RWPE2 (cell line): ENCODE measurements at regions not wholly inside any gene's neighbourhood (a gene's known extent, or its start where the extent isn't known, plus 50 kb on each side); places are given as distances from the start of the nearest gene placed in this dataset.
A peak's percentile ranks its signal among the peaks of the same experiment; 100 is the strongest.

ENCODE experiments used
- ATAC-seq: fragments of 200-7000 bp; cut with Tn5 transposase; 3 replicates; pipeline ENCODE4 v1.9.1; 2021; ENCODE audit warnings: low read depth
- DNase-seq: peaks from one replicate; pipeline ENCODE4 v3.0.0-alpha.2; 2020; ENCODE audit warnings: low spot score
- H3K27ac ChIP-seq: fragments of 450-650 bp; 2 replicates; pipeline ENCODE4 v1.5.1; 2017; ENCODE audit warnings: mild to moderate bottlenecking; ENCODE audit not compliant: poor library complexity, severe bottlenecking
- H3K27me3 ChIP-seq: fragments of 250-450 bp; sonication (Bioruptor Pico); 2 replicates; pipeline ENCODE4 v1.5.1; 2021; ENCODE audit warnings: mild to moderate bottlenecking, moderate library complexity; ENCODE audit not compliant: insufficient read depth, poor library complexity, severe bottlenecking
- H3K36me3 ChIP-seq: fragments of 250-450 bp; sonication (Bioruptor Pico); 2 replicates; pipeline ENCODE4 v1.5.1; 2020; ENCODE audit warnings: low read depth, mild to moderate bottlenecking, moderate library complexity
- H3K4me1 ChIP-seq: fragments of 250-450 bp; sonication (Bioruptor Pico); 2 replicates; pipeline ENCODE4 v1.5.1; 2021; ENCODE audit warnings: mild to moderate bottlenecking, moderate library complexity; ENCODE audit not compliant: insufficient read depth, poor library complexity, severe bottlenecking
- H3K4me3 ChIP-seq: fragments of 250-450 bp; sonication (Bioruptor Pico); 2 replicates; pipeline ENCODE4 v1.5.1; 2021; ENCODE audit warnings: mild to moderate bottlenecking, moderate library complexity; ENCODE audit not compliant: severe bottlenecking
- H3K9me3 ChIP-seq: fragments of 250-450 bp; sonication (Bioruptor Pico); 2 replicates; pipeline ENCODE4 v1.5.1; 2021; ENCODE audit warnings: mild to moderate bottlenecking, moderate library complexity; ENCODE audit not compliant: severe bottlenecking
- CTCF ChIP-seq: fragments of 450-650 bp; IDR thresholded peaks from one replicate; pipeline ENCODE4 v1.5.1; 2017; ENCODE audit warnings: mild to moderate bottlenecking, moderate library complexity; ENCODE audit not compliant: poor library complexity, severe bottlenecking

GRCh38 chr5:1685066-1685465 lies 114.6 kb downstream of the MRPL36 start:
- no peaks in the 10 kb centered on the region for H3K36me3 ChIP-seq
- no peak for TF ChIP-seq CTCF
- peaks cover 26% of the 10 kb centered on the region for H3K27me3 ChIP-seq
- ATAC-seq (no peak), DNase-seq (no peak)
- no peak overlapping the region for H3K4me3 ChIP-seq
- no peaks in the 10 kb centered on the region for H3K4me1 ChIP-seq
- no peaks in the 10 kb centered on the region for H3K9me3 ChIP-seq
- H3K27ac ChIP-seq = no peak overlapping the region

- DNase-seq (no peak), ATAC-seq (no peak)
- Histone ChIP-seq H3K4me3 (no peak overlapping the region), H3K36me3 (no peaks in the 10 kb centered on the region), H3K4me1 (no peaks in the 10 kb centered on the region), H3K27ac (no peak overlapping the region), H3K9me3 (no peaks in the 10 kb centered on the region), H3K27me3 (peaks cover 35% of the 10 kb centered on the region)
- TF ChIP-seq CTCF = peak; percentile 6
Observed at GRCh38 chr5:1681955-1682354, 117.7 kb downstream of the MRPL36 start.

- Histone ChIP-seq H3K27me3 (peaks cover 24% of the 10 kb centered on the region), H3K27ac (no peak overlapping the region), H3K36me3 (no peaks in the 10 kb centered on the region), H3K9me3 (no peaks in the 10 kb centered on the region), H3K4me1 (no peaks in the 10 kb centered on the region), H3K4me3 (no peak overlapping the region)
- TF ChIP-seq CTCF = no peak
- DNase-seq (no peak), ATAC-seq (no peak)
Observed at GRCh38 chr5:1673042-1673677, 126.5 kb downstream of the MRPL36 start.

- DNase-seq (no peak), ATAC-seq (peak; percentile 16; the same call in 1 of the 3 replicates)
- Histone ChIP-seq H3K36me3 (no peaks in the 10 kb centered on the region), H3K4me3 (no peak overlapping the region), H3K27ac (no peak overlapping the region), H3K4me1 (no peaks in the 10 kb centered on the region), H3K9me3 (no peaks in the 10 kb centered on the region), H3K27me3 (peaks cover 31% of the 10 kb centered on the region)
- no peak for TF ChIP-seq CTCF
Observed at GRCh38 chr5:1672396-1672795, 127.2 kb downstream of the MRPL36 start.

- no peaks in the 10 kb centered on the region for H3K4me1 ChIP-seq
- H3K27ac ChIP-seq = no peak overlapping the region
- H3K27me3 ChIP-seq = peaks cover 38% of the 10 kb centered on the region
- H3K9me3 ChIP-seq = no peaks in the 10 kb centered on the region
- H3K36me3 ChIP-seq = no peaks in the 10 kb centered on the region
- no peak for ATAC-seq
- no peak for DNase-seq
- H3K4me3 ChIP-seq = no peak overlapping the region
- no peak for TF ChIP-seq CTCF
Observed at GRCh38 chr5:1671351-1671750, 128.3 kb downstream of the MRPL36 start.
